HCEC 1CT (cell line): ENCODE measurements at regions not wholly inside any gene's neighbourhood (a gene's known extent, or its start where the extent isn't known, plus 50 kb on each side); places are given as distances from the start of the nearest gene placed in this dataset.
"Not testable (repeated sequence)": the region's sequence is repeated elsewhere in the genome, so short reads cannot be mapped to it uniquely, and the experiment has no call there.

Experiments
- DNase-seq: peaks from one replicate; pipeline ENCODE4 v3.0.0-alpha.2; 2017

GRCh38 chr6:103504501-103505154 is 1355.1 kb downstream of the HACE1 start:
- no peak for DNase-seq

- DNase-seq = not testable (repeated sequence)
Observed at GRCh38 chr6:103496588-103496987, 1363.1 kb downstream of the HACE1 start.

- DNase-seq = no peak
Observed at GRCh38 chr6:103456652-103457051, 1403.1 kb downstream of the HACE1 start.

GRCh38 chr6:103455275-103455674 is 1404.4 kb downstream of the HACE1 start:
- DNase-seq = no peak

- DNase-seq = no peak
Observed at GRCh38 chr6:103409475-103409874, 1450.2 kb downstream of the HACE1 start.

GRCh38 chr6:103405321-103405720 is 1454.4 kb downstream of the HACE1 start:
- DNase-seq = no peak

- no peak for DNase-seq
Observed at GRCh38 chr6:103404799-103405198, 1454.9 kb downstream of the HACE1 start.

GRCh38 chr6:103396768-103397167 is 1463.0 kb downstream of the HACE1 start:
- no peak for DNase-seq

GRCh38 chr6:103379272-103379671 is 1480.4 kb downstream of the HACE1 start:
- no peak for DNase-seq

- DNase-seq = no peak
Observed at GRCh38 chr6:103367212-103367611, 1492.5 kb downstream of the HACE1 start.

GRCh38 chr6:103356531-103356930 is 1503.2 kb downstream of the HACE1 start:
- no peak for DNase-seq

GRCh38 chr6:103344554-103345163 is 1515.1 kb downstream of the HACE1 start:
- no peak for DNase-seq

GRCh38 chr6:103335412-103335811 is 1524.3 kb downstream of the HACE1 start:
- no peak for DNase-seq

- DNase-seq = no peak
Observed at GRCh38 chr6:103326760-103327757, 1532.7 kb downstream of the HACE1 start.

GRCh38 chr6:103313432-103313831 is 1546.3 kb downstream of the HACE1 start:
- no peak for DNase-seq

- not testable (repeated sequence) for DNase-seq
Observed at GRCh38 chr6:103294376-103294775, 1565.3 kb downstream of the HACE1 start.

- DNase-seq = no peak
Observed at GRCh38 chr6:103284835-103285234, 1574.9 kb downstream of the HACE1 start.

GRCh38 chr6:103280417-103280816 is 1579.3 kb downstream of the HACE1 start:
- no peak for DNase-seq

GRCh38 chr6:103277936-103278335 is 1581.8 kb downstream of the HACE1 start:
- DNase-seq = no peak

- DNase-seq = peak; percentile 10
Observed at GRCh38 chr6:103273048-103273447, 1586.7 kb downstream of the HACE1 start.

GRCh38 chr6:103269581-103269980 is 1590.1 kb downstream of the HACE1 start:
- no peak for DNase-seq

GRCh38 chr6:103268335-103268734 is 1591.4 kb downstream of the HACE1 start:
- DNase-seq = no peak

- no peak for DNase-seq
Observed at GRCh38 chr6:103264020-103264419, 1595.7 kb downstream of the HACE1 start.

- DNase-seq = no peak
Observed at GRCh38 chr6:103255132-103255531, 1604.6 kb downstream of the HACE1 start.
